BE2C (cell line): ENCODE measurements at regions not wholly inside any gene's neighbourhood (a gene's known extent, or its start where the extent isn't known, plus 50 kb on each side); places are given as distances from the start of the nearest gene placed in this dataset.

ENCODE experiments used
- DNase-seq: peaks from one replicate; pipeline ENCODE4 v3.0.0-alpha.2; 2020
- H3K27me3 ChIP-seq: fragments of 250-450 bp; sonication (Bioruptor Pico); 2 replicates; pipeline ENCODE4 v1.5.1; 2020; ENCODE audit warnings: mild to moderate bottlenecking
- H3K36me3 ChIP-seq: fragments of 250-450 bp; sonication (Bioruptor Pico); 2 replicates; pipeline ENCODE4 v1.5.1; 2020; ENCODE audit warnings: mild to moderate bottlenecking
- H3K4me1 ChIP-seq: fragments of 250-450 bp; sonication (Bioruptor Pico); 2 replicates; pipeline ENCODE4 v1.5.1; 2020
- H3K4me3 ChIP-seq: 2 replicates; pipeline ENCODE4 v1.5.1; 2011; ENCODE audit warnings: low read depth, low read length
- H3K9me3 ChIP-seq: fragments of 250-450 bp; sonication (Bioruptor Pico); 2 replicates; pipeline ENCODE4 v1.5.1; 2020
- CTCF ChIP-seq: IDR thresholded peaks from 2 replicates; pipeline ENCODE4 v1.5.1; 2012; ENCODE audit warnings: mild to moderate bottlenecking, low read depth, low read length

GRCh38 chr6:67073938-67074337, 1366.9 kb upstream of the EYS start:
- Histone ChIP-seq H3K36me3 (no peaks in the 10 kb centered on the region), H3K4me3 (no peak overlapping the region), H3K4me1 (no peaks in the 10 kb centered on the region), H3K27me3 (no peaks in the 10 kb centered on the region), H3K9me3 (no peaks in the 10 kb centered on the region)
- no peak for TF ChIP-seq CTCF
- DNase-seq, result no peak

GRCh38 chr6:67068781-67069180, 1361.8 kb upstream of the EYS start:
- Histone ChIP-seq H3K27me3 (no peaks in the 10 kb centered on the region), H3K4me3 (no peak overlapping the region), H3K9me3 (peaks cover 2% of the 10 kb centered on the region; the same call in 1 of the 2 replicates), H3K4me1 (no peaks in the 10 kb centered on the region), H3K36me3 (no peaks in the 10 kb centered on the region)
- TF ChIP-seq CTCF, result no peak
- DNase-seq, result no peak

- Histone ChIP-seq H3K27me3 (no peaks in the 10 kb centered on the region), H3K4me1 (no peaks in the 10 kb centered on the region), H3K4me3 (no peak overlapping the region), H3K36me3 (no peaks in the 10 kb centered on the region), H3K9me3 (peaks cover 2% of the 10 kb centered on the region; the same call in 1 of the 2 replicates)
- DNase-seq, result no peak
- TF ChIP-seq CTCF, result no peak
Observed at GRCh38 chr6:67064323-67064722, 1357.3 kb upstream of the EYS start.

GRCh38 chr6:67047996-67048395, 1341.0 kb upstream of the EYS start:
- H3K4me3 ChIP-seq, result no peak overlapping the region
- H3K4me1 ChIP-seq, result no peaks in the 10 kb centered on the region
- H3K9me3 ChIP-seq, result no peaks in the 10 kb centered on the region
- no peaks in the 10 kb centered on the region for H3K27me3 ChIP-seq
- H3K36me3 ChIP-seq, result no peaks in the 10 kb centered on the region
- no peak for TF ChIP-seq CTCF
- no peak for DNase-seq

- DNase-seq, result no peak
- Histone ChIP-seq H3K36me3 (no peaks in the 10 kb centered on the region), H3K4me3 (no peak overlapping the region), H3K9me3 (no peaks in the 10 kb centered on the region), H3K4me1 (no peaks in the 10 kb centered on the region), H3K27me3 (no peaks in the 10 kb centered on the region)
- TF ChIP-seq CTCF, result no peak
Observed at GRCh38 chr6:67045076-67045475, 1338.0 kb upstream of the EYS start.

GRCh38 chr6:67031451-67031850, 1324.4 kb upstream of the EYS start:
- no peak for TF ChIP-seq CTCF
- Histone ChIP-seq H3K36me3 (no peaks in the 10 kb centered on the region), H3K4me3 (no peak overlapping the region), H3K9me3 (no peaks in the 10 kb centered on the region), H3K27me3 (no peaks in the 10 kb centered on the region), H3K4me1 (no peaks in the 10 kb centered on the region)
- no peak for DNase-seq
